Epithelial cell of proximal tubule (primary cell): ENCODE measurements at regions not wholly inside any gene's neighbourhood (a gene's known extent, or its start where the extent isn't known, plus 50 kb on each side); places are given as distances from the start of the nearest gene placed in this dataset.

Experiments used
- DNase-seq: peaks from one replicate; pipeline ENCODE4 v3.0.0-alpha.2; 2011; ENCODE audit warnings: low read depth
- H3K4me3 ChIP-seq: 2 replicates; pipeline ENCODE4 v1.5.1; 2011; ENCODE audit warnings: low read depth, mild to moderate bottlenecking, low read length
- CTCF ChIP-seq: conservative IDR thresholded peaks from 2 replicates; pipeline ENCODE4 v1.5.1; 2012; ENCODE audit warnings: low read depth, mild to moderate bottlenecking, low read length

- H3K4me3 ChIP-seq = no peak overlapping the region
- TF ChIP-seq CTCF = no peak
- DNase-seq = no peak
These were observed 555.0 kb downstream of the ZEB2 start for GRCh38 chr2:143964891-143965290.

DNA sequence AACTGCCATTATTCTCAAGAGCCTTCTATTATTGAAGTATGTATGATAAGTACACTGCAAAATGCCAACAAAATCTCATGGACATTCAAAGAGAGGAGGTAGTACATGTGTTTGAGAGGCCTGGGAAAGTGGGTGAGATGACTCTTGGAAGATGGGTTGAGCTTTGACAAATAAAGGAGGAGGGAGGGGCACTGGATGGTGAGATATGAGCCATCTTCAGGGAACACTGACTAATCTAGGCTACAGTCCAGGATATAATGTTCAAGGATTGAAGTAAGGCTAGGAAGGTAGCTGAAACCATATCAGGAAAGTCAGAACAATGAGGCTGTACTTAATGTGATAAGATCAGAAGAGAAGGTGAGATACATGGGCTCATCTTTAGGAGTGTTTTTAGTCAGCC is 559.7 kb downstream of the ZEB2 start:
- TF ChIP-seq CTCF = no peak
- DNase-seq = no peak
- no peak overlapping the region for H3K4me3 ChIP-seq

- H3K4me3 ChIP-seq = no peak overlapping the region
These were observed 562.6 kb downstream of the ZEB2 start for GRCh38 chr2:143957321-143957720.

GRCh38 chr2:143955401-143956065 is 564.4 kb downstream of the ZEB2 start:
- TF ChIP-seq CTCF = no peak
- peak; percentile 12 for DNase-seq
- H3K4me3 ChIP-seq = no peak overlapping the region

More at GRCh38 chr2:143957321-143957720, 562.6 kb downstream of the ZEB2 start:
- DNase-seq = no peak
- TF ChIP-seq CTCF = no peak

GRCh38 chr2:143954844-143955243 is 565.1 kb downstream of the ZEB2 start:
- no peak for DNase-seq
- TF ChIP-seq CTCF = no peak
- H3K4me3 ChIP-seq = no peak overlapping the region

DNA sequence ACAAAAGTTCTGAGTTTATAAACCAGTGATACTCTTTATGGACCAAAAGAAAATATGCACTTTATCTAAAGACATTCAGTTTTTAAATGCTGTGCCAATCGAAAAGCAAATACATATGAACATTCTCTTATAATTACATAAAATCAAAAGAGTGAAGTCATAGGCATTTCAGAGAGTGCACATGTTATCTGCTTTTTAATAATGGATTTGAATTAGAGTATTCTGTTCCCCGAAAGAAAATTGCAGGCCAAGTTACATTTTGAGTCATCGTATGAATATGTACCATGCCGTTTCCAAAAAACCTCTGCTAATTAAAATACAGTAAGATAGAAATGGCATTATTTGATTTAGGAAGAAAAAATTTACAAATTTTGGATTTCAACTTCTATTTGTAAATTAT is 565.7 kb downstream of the ZEB2 start:
- H3K4me3 ChIP-seq = no peak overlapping the region
- no peak for DNase-seq
- TF ChIP-seq CTCF = no peak

DNA sequence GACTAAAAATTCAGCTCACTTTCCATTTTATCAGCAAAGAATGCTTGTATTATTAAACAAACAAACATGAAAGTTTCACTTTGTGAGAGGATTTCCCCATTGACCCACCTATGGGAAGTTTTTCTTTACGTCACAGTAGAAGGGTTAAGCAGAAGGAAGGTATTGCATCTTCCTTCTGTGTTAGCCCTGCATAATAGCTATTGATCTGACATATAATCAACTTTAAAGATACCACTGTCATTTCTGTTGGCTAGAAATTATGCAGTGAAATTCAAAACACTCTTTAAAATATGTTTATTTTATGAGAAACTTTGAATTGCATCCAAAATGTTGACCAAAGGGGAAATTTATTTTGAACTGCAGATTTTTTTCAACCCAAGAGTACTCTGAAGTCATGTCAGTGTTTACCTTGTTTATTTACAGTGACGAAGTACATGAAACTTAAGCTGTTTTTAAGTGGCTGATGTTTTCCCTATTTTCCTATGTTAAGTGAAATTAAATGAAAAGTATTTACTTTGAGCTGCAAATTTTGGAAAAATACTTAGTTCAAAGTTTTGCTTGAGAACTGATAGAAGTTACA is 566.4 kb downstream of the ZEB2 start:
- no peak for TF ChIP-seq CTCF
- no peak for DNase-seq
- H3K4me3 ChIP-seq = no peak overlapping the region
